ENCODE measurements at regions not wholly inside any gene's neighbourhood (a gene's known extent, or its start where the extent isn't known, plus 50 kb on each side); places are given as distances from the start of the nearest gene placed in this dataset.

- Histone ChIP-seq H3K4me1 (ENCODE audit: control insufficient read depth, insufficient read depth, low read length) (no peaks in the 10 kb centered on the region), H3K4me3 (ENCODE audit: low read depth in 2 of 2, low read length in 2 of 2) (no peak overlapping the region), H3K9me3 (ENCODE audit: control insufficient read depth, insufficient read depth, low read depth, low read length) (no peaks in the 10 kb centered on the region), H3K27ac (ENCODE audit: low read length) (no peak overlapping the region), H3K27me3 (ENCODE audit: control insufficient read depth, insufficient read depth, low read length) (peaks cover 26% of the 10 kb centered on the region), H3K36me3 (ENCODE audit: control insufficient read depth, insufficient read depth, low read length) (no peaks in the 10 kb centered on the region)
- in situ Hi-C loops (cut with HindIII; ENCODE audit: low pct_unique_long_range_greater_than_20kb, low sequenced_read_pairs) (no loop called here), intact Hi-C loops (cut with micrococcal nuclease; ENCODE audit: unreplicated experiment) (no loop called here)
- ATAC-seq (no peak), DNase-seq (ENCODE audit: low read depth, low spot score) (no peak)
- ChIA-PET CTCF (no interaction called here), POLR2A (no interaction called here)
- TF ChIP-seq CTCF (IDR thresholded peaks at IDR 0.05), result no peak
- TF ChIP-seq REST (IDR thresholded peaks at IDR 0.05; ENCODE audit: insufficient read depth in 1 of 2, low read depth in 2 of 2, low read length in 1 of 2), result no peak
- no peak for TF ChIP-seq POLR2AphosphoS5 (IDR thresholded peaks at IDR 0.05; ENCODE audit: low read depth, low read length)
- TF ChIP-seq TCF7L2 (IDR thresholded peaks at IDR 0.05; ENCODE audit: low read depth, low read length), result no peak
- TF ChIP-seq SIN3A (IDR thresholded peaks at IDR 0.05; ENCODE audit: borderline replicate concordance, insufficient read depth, low read depth, low read length), result no peak
- BruUV-seq (replicated peaks), result no TSS peak
These were observed 224.7 kb downstream of the ENGASE start for GRCh38 chr17:79299349-79299748.

DNA sequence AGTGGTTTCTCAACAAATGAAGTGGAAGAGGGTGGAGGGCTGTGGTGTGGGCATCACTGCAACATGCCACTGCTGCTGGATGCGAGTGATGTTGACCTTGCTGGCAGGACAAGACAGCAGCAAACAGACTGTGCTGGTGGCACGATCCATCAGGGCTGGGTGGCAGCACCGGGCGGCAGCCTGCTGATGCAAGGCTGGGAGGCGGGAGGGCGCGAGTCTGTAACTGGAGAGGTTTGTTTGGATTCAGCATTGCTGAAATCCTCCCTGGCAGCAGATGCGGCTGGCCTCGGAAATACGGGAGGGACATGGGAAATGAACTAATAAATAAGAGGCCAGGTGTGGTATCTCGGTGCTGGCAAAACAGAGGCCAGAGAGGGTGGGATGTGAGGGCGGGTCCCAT lies 224.2 kb downstream of the ENGASE start:
- POLR2A ChIA-PET, result no interaction called here
- Histone ChIP-seq H3K36me3 (ENCODE audit: control insufficient read depth, insufficient read depth, low read length) (no peaks in the 10 kb centered on the region), H3K4me1 (ENCODE audit: control insufficient read depth, insufficient read depth, low read length) (no peaks in the 10 kb centered on the region), H3K4me3 (ENCODE audit: low read depth in 2 of 2, low read length in 2 of 2) (no peak overlapping the region), H3K27ac (ENCODE audit: low read length) (no peak overlapping the region), H3K27me3 (ENCODE audit: control insufficient read depth, insufficient read depth, low read length) (peaks cover 26% of the 10 kb centered on the region), H3K9me3 (ENCODE audit: control insufficient read depth, insufficient read depth, low read depth, low read length) (no peaks in the 10 kb centered on the region)
- no peak; the same call in 1 of the 2 replicates for ATAC-seq
- TF ChIP-seq SIN3A (IDR thresholded peaks at IDR 0.05; ENCODE audit: borderline replicate concordance, insufficient read depth, low read depth, low read length) (no peak), REST (IDR thresholded peaks at IDR 0.05; ENCODE audit: insufficient read depth in 1 of 2, low read depth in 2 of 2, low read length in 1 of 2) (no peak), POLR2AphosphoS5 (IDR thresholded peaks at IDR 0.05; ENCODE audit: low read depth, low read length) (no peak), CTCF (IDR thresholded peaks at IDR 0.05) (no peak)
- intact Hi-C loops (cut with micrococcal nuclease; ENCODE audit: unreplicated experiment) (no loop called here), in situ Hi-C loops (cut with HindIII; ENCODE audit: low pct_unique_long_range_greater_than_20kb, low sequenced_read_pairs) (no loop called here)
- BruUV-seq (replicated peaks), result no TSS peak
- DNase-seq (ENCODE audit: low read depth, low spot score), result no peak
- CTCF ChIA-PET, result no interaction called here
